ENCODE measurements at regions not wholly inside any gene's neighbourhood (a gene's known extent, or its start where the extent isn't known, plus 50 kb on each side); places are given as distances from the start of the nearest gene placed in this dataset.

GRCh38 chr6:169339025-169339424, 85.4 kb upstream of the THBS2 start:
- no peaks in the 10 kb centered on the region for H3K36me3 ChIP-seq (replicated peaks; ENCODE audit: low read depth, low read length)
- no peaks in the 10 kb centered on the region for H3K27me3 ChIP-seq (ENCODE audit: low read depth, low read length)
- H3K27ac ChIP-seq (ENCODE audit: low read length): no peak overlapping the region
- H3K79me2 ChIP-seq (ENCODE audit: low read length): no peaks in the 10 kb centered on the region
- H3K9me3 ChIP-seq (ENCODE audit: insufficient read depth, low read length): no peaks in the 10 kb centered on the region
- H3K9ac ChIP-seq (ENCODE audit: low read length): no peak overlapping the region
- H4K20me1 ChIP-seq (ENCODE audit: insufficient read depth, low read length): no peaks in the 10 kb centered on the region
- H3K4me3 ChIP-seq (ENCODE audit: low read length): no peak overlapping the region
- no peak overlapping the region for H3K4me2 ChIP-seq (ENCODE audit: low read length)
- H3K4me1 ChIP-seq (ENCODE audit: low read length): no peaks in the 10 kb centered on the region
- no peak for TF ChIP-seq EZH2phosphoT487 (IDR thresholded peaks at IDR 0.05; ENCODE audit: low read depth)
- TF ChIP-seq CTCF (IDR thresholded peaks at IDR 0.05; ENCODE audit: low read depth, low read length): no peak
- no peak overlapping the region for H2AFZ ChIP-seq (ENCODE audit: low read depth, low read length)

- H3K27me3 ChIP-seq (ENCODE audit: low read depth, low read length): no peaks in the 10 kb centered on the region
- H3K4me1 ChIP-seq (ENCODE audit: low read length): no peaks in the 10 kb centered on the region
- H3K36me3 ChIP-seq (replicated peaks; ENCODE audit: low read depth, low read length): no peaks in the 10 kb centered on the region
- no peak overlapping the region for H3K27ac ChIP-seq (ENCODE audit: low read length)
- H3K79me2 ChIP-seq (ENCODE audit: low read length): no peaks in the 10 kb centered on the region
- H4K20me1 ChIP-seq (ENCODE audit: insufficient read depth, low read length): no peaks in the 10 kb centered on the region
- H3K4me3 ChIP-seq (ENCODE audit: low read length): no peak overlapping the region
- H3K4me2 ChIP-seq (ENCODE audit: low read length): no peak overlapping the region
- no peak overlapping the region for H3K9ac ChIP-seq (ENCODE audit: low read length)
- no peaks in the 10 kb centered on the region for H3K9me3 ChIP-seq (ENCODE audit: insufficient read depth, low read length)
- no peak overlapping the region for H2AFZ ChIP-seq (ENCODE audit: low read depth, low read length)
- TF ChIP-seq EZH2phosphoT487 (IDR thresholded peaks at IDR 0.05; ENCODE audit: low read depth) (no peak), CTCF (IDR thresholded peaks at IDR 0.05; ENCODE audit: low read depth, low read length) (no peak)
These were observed 84.3 kb upstream of the THBS2 start for GRCh38 chr6:169337886-169338445.

- Histone ChIP-seq H3K36me3 (replicated peaks; ENCODE audit: low read depth, low read length) (no peaks in the 10 kb centered on the region), H3K4me3 (ENCODE audit: low read length) (no peak overlapping the region), H3K9ac (ENCODE audit: low read length) (no peak overlapping the region), H3K79me2 (ENCODE audit: low read length) (no peaks in the 10 kb centered on the region), H3K27ac (ENCODE audit: low read length) (no peak overlapping the region), H3K4me1 (ENCODE audit: low read length) (no peaks in the 10 kb centered on the region), H3K9me3 (ENCODE audit: insufficient read depth, low read length) (no peaks in the 10 kb centered on the region), H2AFZ (ENCODE audit: low read depth, low read length) (no peak overlapping the region), H4K20me1 (ENCODE audit: insufficient read depth, low read length) (no peaks in the 10 kb centered on the region), H3K27me3 (ENCODE audit: low read depth, low read length) (no peaks in the 10 kb centered on the region), H3K4me2 (ENCODE audit: low read length) (no peak overlapping the region)
- no peak for TF ChIP-seq EZH2phosphoT487 (IDR thresholded peaks at IDR 0.05; ENCODE audit: low read depth)
- no peak for TF ChIP-seq CTCF (IDR thresholded peaks at IDR 0.05; ENCODE audit: low read depth, low read length)
These were observed 81.7 kb upstream of the THBS2 start for GRCh38 chr6:169335301-169335700.

- Histone ChIP-seq H3K9me3 (ENCODE audit: insufficient read depth, low read length) (no peaks in the 10 kb centered on the region), H3K27ac (ENCODE audit: low read length) (no peak overlapping the region), H3K36me3 (replicated peaks; ENCODE audit: low read depth, low read length) (no peaks in the 10 kb centered on the region), H3K4me1 (ENCODE audit: low read length) (no peaks in the 10 kb centered on the region), H3K4me2 (ENCODE audit: low read length) (no peak overlapping the region), H2AFZ (ENCODE audit: low read depth, low read length) (no peak overlapping the region), H3K9ac (ENCODE audit: low read length) (no peak overlapping the region), H3K4me3 (ENCODE audit: low read length) (no peak overlapping the region), H4K20me1 (ENCODE audit: insufficient read depth, low read length) (no peaks in the 10 kb centered on the region), H3K79me2 (ENCODE audit: low read length) (no peaks in the 10 kb centered on the region), H3K27me3 (ENCODE audit: low read depth, low read length) (no peaks in the 10 kb centered on the region)
- TF ChIP-seq EZH2phosphoT487 (IDR thresholded peaks at IDR 0.05; ENCODE audit: low read depth) (no peak), CTCF (IDR thresholded peaks at IDR 0.05; ENCODE audit: low read depth, low read length) (no peak)
These were observed 78.6 kb upstream of the THBS2 start for GRCh38 chr6:169332250-169332649.

Measured in OCI-LY3 (cell line).